Astrocyte of the spinal cord (primary cell): ENCODE measurements at regions not wholly inside any gene's neighbourhood (a gene's known extent, or its start where the extent isn't known, plus 50 kb on each side); places are given as distances from the start of the nearest gene placed in this dataset.

Experiments used
- DNase-seq: peaks from one replicate; pipeline ENCODE4 v3.0.0; 2011; ENCODE audit warnings: low read depth, low spot score
- H3K4me3 ChIP-seq: 2 replicates; pipeline ENCODE4 v1.5.1; 2011; ENCODE audit warnings: low read depth, mild to moderate bottlenecking, low read length, moderate library complexity
- in situ Hi-C: cut with HindIII; loops from 2 replicates; pipeline ENCODE4 v1.10.0; 2017; ENCODE audit warnings: low sequenced_read_pairs
- TF ChIP-seq, protein P1 (sequence below): IDR thresholded peaks from 2 replicates; pipeline ENCODE4 v1.5.1; 2012; ENCODE audit warnings: low read depth, mild to moderate bottlenecking, low read length, inconsistent platforms

DNA sequence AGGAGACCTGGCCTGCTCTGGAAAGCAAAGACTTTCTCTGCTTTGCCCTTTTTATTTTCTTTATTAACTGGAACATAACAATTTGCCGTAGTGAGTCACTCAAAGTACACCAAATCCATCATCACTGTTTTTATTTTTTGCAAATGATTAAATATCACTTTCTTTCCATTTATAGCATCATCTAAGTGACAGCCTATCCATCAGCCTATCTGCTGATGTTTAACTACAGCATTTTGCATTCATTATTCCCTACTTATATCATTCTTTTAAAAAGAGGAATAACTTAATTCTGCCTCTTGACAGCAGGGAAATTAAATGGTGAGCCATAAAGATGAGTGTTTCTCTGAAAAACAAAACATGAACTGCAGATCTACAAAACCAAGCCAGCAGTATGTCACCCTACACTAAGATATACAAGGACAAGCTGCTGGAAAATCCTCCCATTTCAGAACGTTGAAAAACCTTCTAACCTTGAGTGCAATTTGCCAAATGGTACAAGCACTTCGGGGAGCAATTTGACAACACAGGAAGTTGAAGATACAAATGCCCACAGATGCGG, 821.3 kb upstream of the TMEM132C start:
- no peak for DNase-seq
- TF ChIP-seq, protein P1, sequence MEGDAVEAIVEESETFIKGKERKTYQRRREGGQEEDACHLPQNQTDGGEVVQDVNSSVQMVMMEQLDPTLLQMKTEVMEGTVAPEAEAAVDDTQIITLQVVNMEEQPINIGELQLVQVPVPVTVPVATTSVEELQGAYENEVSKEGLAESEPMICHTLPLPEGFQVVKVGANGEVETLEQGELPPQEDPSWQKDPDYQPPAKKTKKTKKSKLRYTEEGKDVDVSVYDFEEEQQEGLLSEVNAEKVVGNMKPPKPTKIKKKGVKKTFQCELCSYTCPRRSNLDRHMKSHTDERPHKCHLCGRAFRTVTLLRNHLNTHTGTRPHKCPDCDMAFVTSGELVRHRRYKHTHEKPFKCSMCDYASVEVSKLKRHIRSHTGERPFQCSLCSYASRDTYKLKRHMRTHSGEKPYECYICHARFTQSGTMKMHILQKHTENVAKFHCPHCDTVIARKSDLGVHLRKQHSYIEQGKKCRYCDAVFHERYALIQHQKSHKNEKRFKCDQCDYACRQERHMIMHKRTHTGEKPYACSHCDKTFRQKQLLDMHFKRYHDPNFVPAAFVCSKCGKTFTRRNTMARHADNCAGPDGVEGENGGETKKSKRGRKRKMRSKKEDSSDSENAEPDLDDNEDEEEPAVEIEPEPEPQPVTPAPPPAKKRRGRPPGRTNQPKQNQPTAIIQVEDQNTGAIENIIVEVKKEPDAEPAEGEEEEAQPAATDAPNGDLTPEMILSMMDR = no peak
- in situ Hi-C loops = no loop called here
- H3K4me3 ChIP-seq = no peak overlapping the region

DNA sequence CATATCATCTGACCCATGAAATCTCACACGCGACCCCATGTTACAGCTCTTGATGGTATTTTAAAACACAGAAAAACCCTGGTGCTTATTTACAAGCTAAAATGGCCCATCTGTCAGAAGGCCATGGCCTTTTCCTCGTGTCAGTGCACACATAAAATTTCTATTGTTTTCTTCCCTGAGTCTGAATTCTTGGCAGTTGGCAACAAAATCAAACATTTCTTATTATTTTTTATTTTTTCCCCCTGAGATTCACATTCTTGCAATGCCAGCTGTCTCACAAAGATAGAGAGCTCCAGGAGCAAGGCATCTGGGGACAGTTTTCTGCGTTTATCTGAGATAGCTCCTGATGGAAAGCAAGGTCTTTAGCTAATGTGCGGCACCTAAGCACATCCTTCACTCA, 818.1 kb upstream of the TMEM132C start:
- DNase-seq = no peak
- in situ Hi-C loops = no loop called here
- no peak overlapping the region for H3K4me3 ChIP-seq
- TF ChIP-seq, protein P1 = no peak

DNA sequence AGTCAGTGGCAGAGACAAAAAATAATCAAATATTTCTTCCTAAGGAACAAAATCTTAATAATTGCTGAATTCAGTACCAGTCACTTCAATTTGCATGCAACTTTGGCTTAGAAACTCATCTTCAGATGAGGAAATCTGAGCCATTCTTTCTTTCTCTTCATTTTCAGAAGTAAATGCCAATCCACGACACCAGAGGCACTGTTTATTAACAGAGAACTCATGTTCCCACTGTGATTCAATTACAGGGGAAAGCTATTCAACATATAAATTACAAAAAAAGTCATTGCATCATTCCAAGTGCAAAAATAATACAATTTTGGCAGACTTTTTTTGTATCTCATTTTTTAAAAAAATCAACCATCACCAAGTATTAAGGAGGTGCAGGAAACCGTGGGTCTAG, 816.1 kb upstream of the TMEM132C start:
- H3K4me3 ChIP-seq = no peak overlapping the region
- TF ChIP-seq, protein P1 = peak; percentile 3
- in situ Hi-C loops = no loop called here

DNA sequence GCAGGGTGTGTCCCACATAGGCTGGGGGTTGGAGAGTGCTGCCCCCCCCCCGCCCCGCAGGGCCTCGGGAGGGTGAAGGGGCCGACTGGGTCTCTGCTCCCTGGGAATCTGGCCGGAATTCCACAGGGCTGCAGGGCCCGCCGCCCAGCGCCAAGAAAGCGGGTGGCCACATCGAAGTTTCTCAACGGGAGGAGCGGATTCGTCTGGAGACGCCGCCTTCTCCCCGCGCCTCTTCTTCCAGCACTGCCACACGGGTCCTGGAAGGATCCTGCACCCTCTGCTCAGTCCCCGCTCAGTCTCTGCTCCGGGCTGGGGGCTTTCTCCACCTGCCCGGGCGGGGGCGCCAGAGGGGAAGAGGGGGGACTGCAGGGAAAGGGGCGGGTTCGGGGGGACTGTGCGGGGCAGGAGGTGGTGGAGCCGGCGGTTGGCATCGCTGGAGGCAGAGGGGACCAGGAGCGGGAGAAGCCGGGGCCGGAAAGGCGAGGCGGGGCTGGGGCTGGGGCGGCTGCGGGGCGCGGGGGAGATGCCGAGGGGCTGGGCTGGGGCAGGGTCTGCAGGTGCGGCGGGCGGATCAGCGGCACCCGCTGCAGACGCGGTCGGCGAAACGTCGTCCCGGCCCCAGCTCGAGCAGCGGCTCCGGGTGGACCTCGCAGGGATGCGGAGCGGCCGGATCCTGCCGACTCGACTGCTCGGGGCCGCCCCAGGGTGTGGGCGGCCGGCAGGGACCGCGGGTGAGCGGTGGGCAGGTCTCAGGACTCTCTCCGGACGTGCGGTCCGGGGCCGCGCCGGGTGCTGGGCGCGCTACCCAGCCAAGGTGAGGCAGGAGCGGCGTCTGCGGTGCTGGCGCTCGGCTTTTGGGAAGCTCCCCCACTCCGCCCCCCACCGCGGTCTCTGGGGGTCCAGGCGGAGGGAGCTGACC, 811.4 kb upstream of the TMEM132C start:
- H3K4me3 ChIP-seq = peak overlapping the region; percentile 14
- TF ChIP-seq, protein P1 = peak; percentile 31
- DNase-seq = no peak
- in situ Hi-C loops = no loop called here

More for the DNA sequence above, 816.1 kb upstream of the TMEM132C start:
- DNase-seq = no peak

DNA sequence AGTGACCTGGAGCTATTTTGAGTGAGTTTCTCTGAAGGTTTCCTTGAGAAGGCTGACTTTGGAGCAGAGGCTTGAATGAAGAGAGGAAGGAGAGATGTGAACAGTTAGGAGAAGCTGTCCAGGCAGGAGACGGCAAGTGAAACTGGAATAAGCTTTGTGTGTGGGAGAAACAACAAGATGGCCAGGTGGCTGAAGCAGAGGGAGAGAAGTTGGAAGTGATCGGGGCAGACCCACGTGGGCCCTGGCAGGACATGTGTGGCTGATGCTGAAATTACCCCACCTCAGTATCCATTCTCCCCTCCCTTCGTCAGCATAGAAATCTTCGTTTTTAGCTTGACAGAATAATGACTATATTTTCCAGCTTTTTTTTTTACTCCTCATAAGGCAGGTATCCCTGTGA, 809.2 kb upstream of the TMEM132C start:
- TF ChIP-seq, protein P1 = no peak
- no peak for DNase-seq
- no peak overlapping the region for H3K4me3 ChIP-seq
- in situ Hi-C loops = no loop called here

DNA sequence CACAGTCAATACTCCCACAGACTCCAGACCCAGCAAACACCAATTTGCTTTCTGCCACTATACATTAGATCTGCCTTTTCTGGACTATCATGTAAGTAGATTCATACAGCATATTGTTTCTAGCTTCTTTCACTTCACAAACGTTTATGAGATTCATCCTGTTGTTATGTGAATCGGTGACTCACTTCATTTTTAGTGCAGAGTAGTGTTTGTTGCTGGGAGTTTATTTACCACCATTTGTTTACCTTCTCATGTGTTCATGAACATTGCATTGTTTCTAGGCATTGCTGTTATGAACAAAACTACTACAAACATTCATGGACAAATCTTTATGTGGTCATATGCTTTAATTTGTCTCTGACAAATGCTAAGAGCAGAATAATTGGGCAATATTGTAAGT, 807.8 kb upstream of the TMEM132C start:
- in situ Hi-C loops = no loop called here
- no peak for DNase-seq
- TF ChIP-seq, protein P1 = no peak
- no peak overlapping the region for H3K4me3 ChIP-seq
